ENCODE measurements at regions not wholly inside any gene's neighbourhood (a gene's known extent, or its start where the extent isn't known, plus 50 kb on each side); places are given as distances from the start of the nearest gene placed in this dataset.

DNA sequence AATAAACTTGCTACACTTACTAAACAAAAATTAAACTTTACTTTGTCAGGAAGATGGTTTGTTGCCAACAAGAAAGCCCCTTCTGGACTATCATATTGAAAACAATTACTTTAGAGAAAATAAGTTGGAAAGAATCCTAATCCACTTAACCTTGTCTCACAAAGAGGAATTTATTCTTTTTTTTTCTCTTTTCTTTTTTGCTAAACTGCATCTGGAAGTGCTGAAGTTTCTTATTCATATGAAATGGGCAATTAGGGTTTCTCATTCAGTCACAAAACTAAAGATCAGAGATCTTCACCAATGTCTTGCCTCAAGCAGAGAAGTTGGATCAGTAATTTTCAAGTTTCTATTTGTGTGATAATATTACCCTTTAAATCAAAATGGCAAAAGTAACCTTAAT is 234.9 kb upstream of the AMOT start:
- H3K4me1 ChIP-seq: no peaks in the 10 kb centered on the region
- TF ChIP-seq POLR2A (IDR thresholded peaks at IDR 0.05) (no peak), POLR2AphosphoS5 (IDR thresholded peaks at IDR 0.05) (no peak), EP300 (IDR thresholded peaks at IDR 0.05) (no peak)
- TF ChIP-seq, protein P1, sequence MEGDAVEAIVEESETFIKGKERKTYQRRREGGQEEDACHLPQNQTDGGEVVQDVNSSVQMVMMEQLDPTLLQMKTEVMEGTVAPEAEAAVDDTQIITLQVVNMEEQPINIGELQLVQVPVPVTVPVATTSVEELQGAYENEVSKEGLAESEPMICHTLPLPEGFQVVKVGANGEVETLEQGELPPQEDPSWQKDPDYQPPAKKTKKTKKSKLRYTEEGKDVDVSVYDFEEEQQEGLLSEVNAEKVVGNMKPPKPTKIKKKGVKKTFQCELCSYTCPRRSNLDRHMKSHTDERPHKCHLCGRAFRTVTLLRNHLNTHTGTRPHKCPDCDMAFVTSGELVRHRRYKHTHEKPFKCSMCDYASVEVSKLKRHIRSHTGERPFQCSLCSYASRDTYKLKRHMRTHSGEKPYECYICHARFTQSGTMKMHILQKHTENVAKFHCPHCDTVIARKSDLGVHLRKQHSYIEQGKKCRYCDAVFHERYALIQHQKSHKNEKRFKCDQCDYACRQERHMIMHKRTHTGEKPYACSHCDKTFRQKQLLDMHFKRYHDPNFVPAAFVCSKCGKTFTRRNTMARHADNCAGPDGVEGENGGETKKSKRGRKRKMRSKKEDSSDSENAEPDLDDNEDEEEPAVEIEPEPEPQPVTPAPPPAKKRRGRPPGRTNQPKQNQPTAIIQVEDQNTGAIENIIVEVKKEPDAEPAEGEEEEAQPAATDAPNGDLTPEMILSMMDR (IDR thresholded peaks at IDR 0.05): no peak

GRCh38 chrX:113059714-113060113 is 219.1 kb upstream of the AMOT start:
- H3K27ac ChIP-seq: no peak overlapping the region
- no peak for ATAC-seq
- WGBS, 2 donors (ENCODE audit: low coverage in 1 of 2): 38 to 50% methylated on average over 1 of the region's 1 CpG
- H3K27me3 ChIP-seq: no peaks in the 10 kb centered on the region
- H3K36me3 ChIP-seq: no peaks in the 10 kb centered on the region
- TF ChIP-seq POLR2AphosphoS5 (IDR thresholded peaks at IDR 0.05) (no peak), EP300 (IDR thresholded peaks at IDR 0.05) (no peak), POLR2A (IDR thresholded peaks at IDR 0.05) (no peak)
- TF ChIP-seq, protein P1 (IDR thresholded peaks at IDR 0.05): no peak
- H3K4me3 ChIP-seq: no peak overlapping the region
- peaks cover 0 to 5% (median 0%) of the 10 kb centered on the region in 3 donors for H3K9me3 ChIP-seq
- H3K4me1 ChIP-seq: no peaks in the 10 kb centered on the region

More for the DNA sequence above, 234.9 kb upstream of the AMOT start:
- H3K27me3 ChIP-seq: no peaks in the 10 kb centered on the region
- H3K9me3 ChIP-seq: no peaks in the 10 kb centered on the region
- H3K36me3 ChIP-seq: no peaks in the 10 kb centered on the region
- H3K27ac ChIP-seq: no peak overlapping the region
- H3K4me3 ChIP-seq: no peak overlapping the region
- no peak for ATAC-seq

GRCh38 chrX:113058634-113059033 is 218.0 kb upstream of the AMOT start:
- Histone ChIP-seq H3K4me3 (no peak overlapping the region), H3K4me1 (no peaks in the 10 kb centered on the region), H3K9me3 (peaks cover 0 to 5% (median 0%) of the 10 kb centered on the region in 3 donors), H3K27me3 (no peaks in the 10 kb centered on the region), H3K36me3 (no peaks in the 10 kb centered on the region), H3K27ac (no peak overlapping the region)
- 70 to 87% methylated on average over 4 to 6 of the region's 6 CpGs for WGBS, 2 donors (ENCODE audit: low coverage in 1 of 2)
- TF ChIP-seq POLR2A (IDR thresholded peaks at IDR 0.05) (no peak), EP300 (IDR thresholded peaks at IDR 0.05) (no peak), POLR2AphosphoS5 (IDR thresholded peaks at IDR 0.05) (no peak)
- TF ChIP-seq, protein P1 (IDR thresholded peaks at IDR 0.05): no peak
- ATAC-seq: no peak

GRCh38 chrX:113048896-113049295 is 208.3 kb upstream of the AMOT start:
- WGBS, 2 donors (ENCODE audit: low coverage in 1 of 2): 63% methylated on average over 1 of the region's 1 CpG; no CpG with 5 or more reads in 1 of the 2 donors

GRCh38 chrX:113048480-113048879 is 207.8 kb upstream of the AMOT start:
- Histone ChIP-seq H3K4me3 (no peak overlapping the region), H3K4me1 (no peaks in the 10 kb centered on the region), H3K27ac (no peak overlapping the region), H3K9me3 (no peaks in the 10 kb centered on the region), H3K27me3 (no peaks in the 10 kb centered on the region), H3K36me3 (no peaks in the 10 kb centered on the region)
- no peak for ATAC-seq
- 90 to 100% methylated on average over 2 of the region's 2 CpGs for WGBS, 2 donors (ENCODE audit: low coverage in 1 of 2)
- TF ChIP-seq POLR2AphosphoS5 (IDR thresholded peaks at IDR 0.05) (no peak), EP300 (IDR thresholded peaks at IDR 0.05) (no peak), POLR2A (IDR thresholded peaks at IDR 0.05) (no peak)
- TF ChIP-seq, protein P1 (IDR thresholded peaks at IDR 0.05): no peak

More at GRCh38 chrX:113048896-113049295, 208.3 kb upstream of the AMOT start:
- no peaks in the 10 kb centered on the region for H3K27me3 ChIP-seq
- H3K36me3 ChIP-seq: no peaks in the 10 kb centered on the region
- no peak for ATAC-seq
- no peaks in the 10 kb centered on the region for H3K4me1 ChIP-seq
- H3K9me3 ChIP-seq: no peaks in the 10 kb centered on the region
- TF ChIP-seq POLR2A (IDR thresholded peaks at IDR 0.05) (no peak), POLR2AphosphoS5 (IDR thresholded peaks at IDR 0.05) (no peak), EP300 (IDR thresholded peaks at IDR 0.05) (no peak)
- TF ChIP-seq, protein P1 (IDR thresholded peaks at IDR 0.05): no peak
- no peak overlapping the region for H3K4me3 ChIP-seq
- H3K27ac ChIP-seq: no peak overlapping the region

All from gastroesophageal sphincter (tissue), 4 donors.